ENCODE measurements at regions not wholly inside any gene's neighbourhood (a gene's known extent, or its start where the extent isn't known, plus 50 kb on each side); places are given as distances from the start of the nearest gene placed in this dataset.

DNA sequence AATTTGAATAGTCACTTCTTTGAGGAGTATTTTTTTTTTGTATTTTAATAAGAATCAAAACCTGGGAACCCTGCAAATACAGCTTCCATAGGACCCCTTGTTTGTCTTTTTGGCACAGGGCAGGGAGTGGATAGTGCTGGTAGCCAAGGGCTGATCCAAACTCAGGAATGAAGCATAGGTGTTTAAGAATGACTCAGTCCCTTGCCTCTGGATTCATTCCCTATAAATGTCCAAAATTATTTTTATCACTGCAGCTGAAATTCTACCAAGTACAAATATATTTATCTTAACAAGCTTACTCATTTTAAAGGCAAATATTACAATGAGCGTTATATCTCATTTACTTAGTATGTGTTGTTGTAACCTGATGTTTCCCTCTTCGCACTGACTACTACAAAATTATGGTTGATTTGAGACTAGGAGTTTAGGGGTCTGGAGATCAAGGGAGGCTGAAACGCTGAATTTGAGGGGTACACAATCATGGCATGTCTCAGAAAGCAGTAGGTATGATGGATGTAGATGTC, 278.6 kb upstream of the LYPLAL1 start:
- Histone ChIP-seq H3K4me1 (ENCODE audit: control insufficient read depth, insufficient read depth, low read length) (no peaks in the 10 kb centered on the region), H3K9me3 (replicated peaks; ENCODE audit: control insufficient read depth, insufficient read depth, low read length) (no peaks in the 10 kb centered on the region), H4K20me1 (ENCODE audit: control insufficient read depth, insufficient read depth) (no peaks in the 10 kb centered on the region), H3K79me2 (ENCODE audit: control insufficient read depth, insufficient read depth, low read length) (no peaks in the 10 kb centered on the region), H3K27ac (ENCODE audit: control insufficient read depth, insufficient read depth) (no peak overlapping the region), H3K27me3 (replicated peaks in 1 of 2; ENCODE audit: control insufficient read depth in 2 of 2, insufficient read depth in 2 of 2, low read length in 1 of 2) (no peaks in the 10 kb centered on the region), H3K4me2 (ENCODE audit: control insufficient read depth, insufficient read depth) (no peak overlapping the region), H3K36me3 (ENCODE audit: control insufficient read depth in 2 of 2, insufficient read depth in 2 of 2, low read length in 1 of 2) (no peaks in the 10 kb centered on the region), H3K4me3 (no peak overlapping the region), H2AFZ (ENCODE audit: control insufficient read depth, low read depth, low read length) (no peak overlapping the region), H3K9ac (ENCODE audit: control insufficient read depth, insufficient read depth, low read length) (no peak overlapping the region)
- BruUV-seq (replicated peaks), result no TSS peak
- intact Hi-C loops (cut with micrococcal nuclease; ENCODE audit: unreplicated experiment) (no loop called here), in situ Hi-C loops (cut with MboI) (no loop called here)
- ATAC-seq (no peak), FAIRE-seq (no peak), DNase-seq (ENCODE audit: low read depth, low spot score) (no peak)
- RAD21 ChIA-PET (ENCODE audit: unreplicated experiment), result no interaction called here
- CTCF ChIA-PET, result no interaction called here
- no peak for TF ChIP-seq RB1 (IDR thresholded peaks at IDR 0.05; ENCODE audit: borderline replicate concordance)
- no peak for TF ChIP-seq BRCA1 (IDR thresholded peaks at IDR 0.05; ENCODE audit: low read depth, low read length)
- no peak for TF ChIP-seq ZNF384 (IDR thresholded peaks at IDR 0.05; ENCODE audit: borderline replicate concordance, low read depth, low read length)
- TF ChIP-seq, protein P1, sequence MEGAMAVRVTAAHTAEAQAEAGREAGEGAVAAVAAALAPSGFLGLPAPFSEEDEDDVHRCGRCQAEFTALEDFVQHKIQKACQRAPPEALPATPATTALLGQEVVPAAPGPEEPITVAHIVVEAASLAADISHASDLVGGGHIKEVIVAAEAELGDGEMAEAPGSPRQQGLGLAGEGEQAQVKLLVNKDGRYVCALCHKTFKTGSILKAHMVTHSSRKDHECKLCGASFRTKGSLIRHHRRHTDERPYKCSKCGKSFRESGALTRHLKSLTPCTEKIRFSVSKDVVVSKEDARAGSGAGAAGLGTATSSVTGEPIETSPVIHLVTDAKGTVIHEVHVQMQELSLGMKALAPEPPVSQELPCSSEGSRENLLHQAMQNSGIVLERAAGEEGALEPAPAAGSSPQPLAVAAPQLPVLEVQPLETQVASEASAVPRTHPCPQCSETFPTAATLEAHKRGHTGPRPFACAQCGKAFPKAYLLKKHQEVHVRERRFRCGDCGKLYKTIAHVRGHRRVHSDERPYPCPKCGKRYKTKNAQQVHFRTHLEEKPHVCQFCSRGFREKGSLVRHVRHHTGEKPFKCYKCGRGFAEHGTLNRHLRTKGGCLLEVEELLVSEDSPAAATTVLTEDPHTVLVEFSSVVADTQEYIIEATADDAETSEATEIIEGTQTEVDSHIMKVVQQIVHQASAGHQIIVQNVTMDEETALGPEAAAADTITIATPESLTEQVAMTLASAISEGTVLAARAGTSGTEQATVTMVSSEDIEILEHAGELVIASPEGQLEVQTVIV (IDR thresholded peaks at IDR 0.05; ENCODE audit: borderline replicate concordance, partially characterized antibody), result no peak
- TF ChIP-seq EED (IDR thresholded peaks at IDR 0.05; ENCODE audit: low read depth), result no peak
- TF ChIP-seq STAT1 (conservative IDR thresholded peaks at IDR 0.05), result no peak
- TF ChIP-seq ZNF622 (IDR thresholded peaks at IDR 0.05), result no peak
- no peak for TF ChIP-seq PAX8 (IDR thresholded peaks at IDR 0.05)
- no peak for TF ChIP-seq CEBPB (IDR thresholded peaks at IDR 0.05; ENCODE audit: borderline replicate concordance in 1 of 2, low read depth in 2 of 2, low read length in 2 of 2)
- TF ChIP-seq POU2F2 (IDR thresholded peaks at IDR 0.05; ENCODE audit: borderline replicate concordance, low read depth, low read length), result no peak
- TF ChIP-seq ESRRA (IDR thresholded peaks at IDR 0.05; ENCODE audit: low read length), result no peak
- TF ChIP-seq, protein P2, sequence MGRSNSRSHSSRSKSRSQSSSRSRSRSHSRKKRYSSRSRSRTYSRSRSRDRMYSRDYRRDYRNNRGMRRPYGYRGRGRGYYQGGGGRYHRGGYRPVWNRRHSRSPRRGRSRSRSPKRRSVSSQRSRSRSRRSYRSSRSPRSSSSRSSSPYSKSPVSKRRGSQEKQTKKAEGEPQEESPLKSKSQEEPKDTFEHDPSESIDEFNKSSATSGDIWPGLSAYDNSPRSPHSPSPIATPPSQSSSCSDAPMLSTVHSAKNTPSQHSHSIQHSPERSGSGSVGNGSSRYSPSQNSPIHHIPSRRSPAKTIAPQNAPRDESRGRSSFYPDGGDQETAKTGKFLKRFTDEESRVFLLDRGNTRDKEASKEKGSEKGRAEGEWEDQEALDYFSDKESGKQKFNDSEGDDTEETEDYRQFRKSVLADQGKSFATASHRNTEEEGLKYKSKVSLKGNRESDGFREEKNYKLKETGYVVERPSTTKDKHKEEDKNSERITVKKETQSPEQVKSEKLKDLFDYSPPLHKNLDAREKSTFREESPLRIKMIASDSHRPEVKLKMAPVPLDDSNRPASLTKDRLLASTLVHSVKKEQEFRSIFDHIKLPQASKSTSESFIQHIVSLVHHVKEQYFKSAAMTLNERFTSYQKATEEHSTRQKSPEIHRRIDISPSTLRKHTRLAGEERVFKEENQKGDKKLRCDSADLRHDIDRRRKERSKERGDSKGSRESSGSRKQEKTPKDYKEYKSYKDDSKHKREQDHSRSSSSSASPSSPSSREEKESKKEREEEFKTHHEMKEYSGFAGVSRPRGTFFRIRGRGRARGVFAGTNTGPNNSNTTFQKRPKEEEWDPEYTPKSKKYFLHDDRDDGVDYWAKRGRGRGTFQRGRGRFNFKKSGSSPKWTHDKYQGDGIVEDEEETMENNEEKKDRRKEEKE (IDR thresholded peaks at IDR 0.05), result no peak
- TF ChIP-seq, protein P3, sequence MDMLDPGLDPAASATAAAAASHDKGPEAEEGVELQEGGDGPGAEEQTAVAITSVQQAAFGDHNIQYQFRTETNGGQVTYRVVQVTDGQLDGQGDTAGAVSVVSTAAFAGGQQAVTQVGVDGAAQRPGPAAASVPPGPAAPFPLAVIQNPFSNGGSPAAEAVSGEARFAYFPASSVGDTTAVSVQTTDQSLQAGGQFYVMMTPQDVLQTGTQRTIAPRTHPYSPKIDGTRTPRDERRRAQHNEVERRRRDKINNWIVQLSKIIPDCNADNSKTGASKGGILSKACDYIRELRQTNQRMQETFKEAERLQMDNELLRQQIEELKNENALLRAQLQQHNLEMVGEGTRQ (IDR thresholded peaks at IDR 0.05; ENCODE audit: borderline replicate concordance, low read depth, low read length), result no peak
- TF ChIP-seq IKZF1 (conservative IDR thresholded peaks at IDR 0.05), result no peak
- TF ChIP-seq BACH1 (IDR thresholded peaks at IDR 0.05; ENCODE audit: borderline replicate concordance), result no peak
- TF ChIP-seq NFYB (IDR thresholded peaks at IDR 0.05; ENCODE audit: insufficient read depth, low read depth, low read length), result no peak
- SMC1A ChIA-PET (ENCODE audit: uncharacterized antibody, unreplicated experiment), result interaction anchor here (0.9 kb wide), 1 partner anchor 10 kb away, joined by 4 read pairs; no protein-coding TSS in a partner anchor
- POLR2A ChIA-PET, result no interaction called here
- 43% methylated on average over 3 of the region's 3 CpGs for WGBS (ENCODE audit: insufficient coverage, insufficient replicate concordance, low lambda C conversion rate, missing lambda C conversion rate)

Data from GM12878 (cell line).